ENCODE measurements at regions not wholly inside any gene's neighbourhood (a gene's known extent, or its start where the extent isn't known, plus 50 kb on each side); places are given as distances from the start of the nearest gene placed in this dataset.

DNA sequence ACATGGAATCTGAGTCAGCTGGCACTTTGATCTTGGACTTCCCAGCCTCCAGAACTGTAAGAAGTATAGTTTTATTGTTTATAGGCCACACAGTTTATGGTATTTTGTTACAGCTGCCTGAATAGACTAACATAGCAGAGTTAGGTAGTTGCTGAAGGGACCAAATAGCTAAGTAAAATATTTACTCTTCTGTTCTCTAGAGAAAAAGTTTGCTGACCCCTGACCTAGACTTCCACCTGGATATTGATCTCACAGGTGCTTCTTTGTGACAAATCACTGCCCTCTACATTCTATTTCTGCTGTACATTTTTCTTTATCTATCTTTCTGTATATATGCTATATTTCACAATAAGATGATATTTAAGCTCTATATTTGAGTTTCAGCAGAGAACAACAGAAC is 212.5 kb downstream of the CSNK2A3 start:
- TF ChIP-seq, protein P1, sequence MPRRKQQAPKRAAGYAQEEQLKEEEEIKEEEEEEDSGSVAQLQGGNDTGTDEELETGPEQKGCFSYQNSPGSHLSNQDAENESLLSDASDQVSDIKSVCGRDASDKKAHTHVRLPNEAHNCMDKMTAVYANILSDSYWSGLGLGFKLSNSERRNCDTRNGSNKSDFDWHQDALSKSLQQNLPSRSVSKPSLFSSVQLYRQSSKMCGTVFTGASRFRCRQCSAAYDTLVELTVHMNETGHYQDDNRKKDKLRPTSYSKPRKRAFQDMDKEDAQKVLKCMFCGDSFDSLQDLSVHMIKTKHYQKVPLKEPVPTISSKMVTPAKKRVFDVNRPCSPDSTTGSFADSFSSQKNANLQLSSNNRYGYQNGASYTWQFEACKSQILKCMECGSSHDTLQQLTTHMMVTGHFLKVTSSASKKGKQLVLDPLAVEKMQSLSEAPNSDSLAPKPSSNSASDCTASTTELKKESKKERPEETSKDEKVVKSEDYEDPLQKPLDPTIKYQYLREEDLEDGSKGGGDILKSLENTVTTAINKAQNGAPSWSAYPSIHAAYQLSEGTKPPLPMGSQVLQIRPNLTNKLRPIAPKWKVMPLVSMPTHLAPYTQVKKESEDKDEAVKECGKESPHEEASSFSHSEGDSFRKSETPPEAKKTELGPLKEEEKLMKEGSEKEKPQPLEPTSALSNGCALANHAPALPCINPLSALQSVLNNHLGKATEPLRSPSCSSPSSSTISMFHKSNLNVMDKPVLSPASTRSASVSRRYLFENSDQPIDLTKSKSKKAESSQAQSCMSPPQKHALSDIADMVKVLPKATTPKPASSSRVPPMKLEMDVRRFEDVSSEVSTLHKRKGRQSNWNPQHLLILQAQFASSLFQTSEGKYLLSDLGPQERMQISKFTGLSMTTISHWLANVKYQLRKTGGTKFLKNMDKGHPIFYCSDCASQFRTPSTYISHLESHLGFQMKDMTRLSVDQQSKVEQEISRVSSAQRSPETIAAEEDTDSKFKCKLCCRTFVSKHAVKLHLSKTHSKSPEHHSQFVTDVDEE (CRISPR knock-in tag; IDR thresholded peaks at IDR 0.05) = no peak
- TF ChIP-seq ZC3H10 (CRISPR knock-in tag; IDR thresholded peaks at IDR 0.05) = no peak
- no peak for ATAC-seq

DNA sequence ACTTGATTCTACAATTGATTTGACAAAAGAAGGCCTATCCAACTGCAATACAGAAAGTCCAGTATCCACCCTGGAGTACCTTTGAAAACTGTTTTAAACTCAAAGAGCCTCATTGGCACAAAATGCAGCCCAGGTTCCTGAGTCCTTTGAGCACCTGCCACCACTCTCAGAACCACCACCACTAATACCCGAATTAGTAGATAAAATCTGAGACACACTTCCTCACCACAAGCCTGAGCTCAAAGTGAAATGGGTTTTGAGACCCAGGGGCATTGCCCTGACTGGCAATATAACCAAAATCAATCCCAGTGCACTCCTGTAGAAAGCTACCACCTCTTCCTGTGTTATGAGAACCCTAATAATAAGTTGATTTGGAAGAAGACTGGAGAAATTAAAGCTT is 215.7 kb downstream of the CSNK2A3 start:
- ATAC-seq = no peak
- TF ChIP-seq ZC3H10 (CRISPR knock-in tag; IDR thresholded peaks at IDR 0.05) = no peak
- no peak for TF ChIP-seq ZNF8 (CRISPR knock-in tag; IDR thresholded peaks at IDR 0.05)

DNA sequence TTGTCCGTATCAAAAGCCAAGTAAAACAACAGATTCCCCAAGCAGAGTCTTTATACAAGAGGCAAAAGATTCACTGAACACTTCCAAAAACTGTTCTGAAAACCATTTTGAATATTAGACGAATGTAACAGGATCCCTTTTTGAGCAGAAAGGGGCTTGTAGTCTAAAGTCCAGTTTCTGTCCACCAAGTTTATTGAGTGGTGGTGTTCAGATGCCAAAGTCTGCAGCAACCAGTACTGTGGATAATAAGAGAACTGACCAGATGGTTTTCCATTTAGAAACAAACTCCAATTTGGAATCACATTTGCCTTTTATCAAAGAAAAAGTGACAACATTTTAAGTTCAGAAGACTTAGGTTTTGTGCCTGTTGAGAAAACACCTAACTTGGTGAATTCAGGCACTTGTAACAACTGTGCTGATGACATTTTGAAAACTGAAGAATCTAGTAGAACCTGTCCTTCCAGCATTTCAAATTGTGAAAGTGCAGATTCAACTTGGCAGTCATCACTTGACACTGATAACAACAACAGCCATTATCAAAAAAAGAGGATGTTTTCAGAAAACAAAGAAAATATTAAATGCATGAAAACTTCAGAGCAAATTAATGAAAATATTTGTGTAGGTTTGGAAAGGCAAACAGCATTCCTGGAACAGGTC is 217.1 kb downstream of the CSNK2A3 start:
- ATAC-seq = no peak

DNA sequence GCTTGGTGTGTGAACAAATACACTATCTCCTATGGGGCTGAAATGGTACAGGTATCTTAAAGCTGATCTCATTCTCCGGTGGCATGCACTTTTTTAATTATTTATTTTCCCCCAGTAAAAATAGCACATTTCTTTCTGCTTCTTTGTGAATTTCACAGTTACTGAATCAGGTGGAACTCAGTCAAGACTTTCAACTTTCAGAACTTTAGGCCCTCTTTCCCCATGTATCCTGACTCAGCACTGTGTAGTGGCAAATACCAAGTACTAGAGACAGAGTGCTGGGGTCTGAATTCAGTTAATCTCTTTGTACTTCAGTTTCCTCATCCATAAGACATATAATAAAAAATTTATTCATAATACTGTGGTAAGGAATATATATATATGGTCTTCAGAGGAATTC is 223.9 kb downstream of the CSNK2A3 start:
- ATAC-seq = no peak
- TF ChIP-seq ZFP3 (CRISPR knock-in tag; IDR thresholded peaks at IDR 0.05) (no peak), ZNF565 (CRISPR knock-in tag; conservative IDR thresholded peaks at IDR 0.05; ENCODE audit: low read depth) (no peak), ARNTL (CRISPR knock-in tag; IDR thresholded peaks at IDR 0.05; ENCODE audit: borderline replicate concordance, low read depth) (no peak), SNAI2 (CRISPR knock-in tag; IDR thresholded peaks at IDR 0.05) (no peak), ZFP30 (CRISPR knock-in tag; IDR thresholded peaks at IDR 0.05) (no peak), ESRRG (CRISPR knock-in tag; IDR thresholded peaks at IDR 0.05) (no peak)
- TF ChIP-seq, protein P2, sequence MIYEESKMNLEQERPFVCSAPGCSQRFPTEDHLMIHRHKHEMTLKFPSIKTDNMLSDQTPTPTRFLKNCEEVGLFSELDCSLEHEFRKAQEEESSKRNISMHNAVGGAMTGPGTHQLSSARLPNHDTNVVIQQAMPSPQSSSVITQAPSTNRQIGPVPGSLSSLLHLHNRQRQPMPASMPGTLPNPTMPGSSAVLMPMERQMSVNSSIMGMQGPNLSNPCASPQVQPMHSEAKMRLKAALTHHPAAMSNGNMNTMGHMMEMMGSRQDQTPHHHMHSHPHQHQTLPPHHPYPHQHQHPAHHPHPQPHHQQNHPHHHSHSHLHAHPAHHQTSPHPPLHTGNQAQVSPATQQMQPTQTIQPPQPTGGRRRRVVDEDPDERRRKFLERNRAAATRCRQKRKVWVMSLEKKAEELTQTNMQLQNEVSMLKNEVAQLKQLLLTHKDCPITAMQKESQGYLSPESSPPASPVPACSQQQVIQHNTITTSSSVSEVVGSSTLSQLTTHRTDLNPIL (CRISPR knock-in tag; IDR thresholded peaks at IDR 0.05; ENCODE audit: low read depth) = no peak
- TF ChIP-seq, protein P3, sequence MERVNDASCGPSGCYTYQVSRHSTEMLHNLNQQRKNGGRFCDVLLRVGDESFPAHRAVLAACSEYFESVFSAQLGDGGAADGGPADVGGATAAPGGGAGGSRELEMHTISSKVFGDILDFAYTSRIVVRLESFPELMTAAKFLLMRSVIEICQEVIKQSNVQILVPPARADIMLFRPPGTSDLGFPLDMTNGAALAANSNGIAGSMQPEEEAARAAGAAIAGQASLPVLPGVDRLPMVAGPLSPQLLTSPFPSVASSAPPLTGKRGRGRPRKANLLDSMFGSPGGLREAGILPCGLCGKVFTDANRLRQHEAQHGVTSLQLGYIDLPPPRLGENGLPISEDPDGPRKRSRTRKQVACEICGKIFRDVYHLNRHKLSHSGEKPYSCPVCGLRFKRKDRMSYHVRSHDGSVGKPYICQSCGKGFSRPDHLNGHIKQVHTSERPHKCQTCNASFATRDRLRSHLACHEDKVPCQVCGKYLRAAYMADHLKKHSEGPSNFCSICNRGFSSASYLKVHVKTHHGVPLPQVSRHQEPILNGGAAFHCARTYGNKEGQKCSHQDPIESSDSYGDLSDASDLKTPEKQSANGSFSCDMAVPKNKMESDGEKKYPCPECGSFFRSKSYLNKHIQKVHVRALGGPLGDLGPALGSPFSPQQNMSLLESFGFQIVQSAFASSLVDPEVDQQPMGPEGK (CRISPR knock-in tag; IDR thresholded peaks at IDR 0.05; ENCODE audit: borderline replicate concordance) = no peak
- TF ChIP-seq, protein P1 (CRISPR knock-in tag; IDR thresholded peaks at IDR 0.05) = no peak

More for the DNA sequence above, 217.1 kb downstream of the CSNK2A3 start:
- TF ChIP-seq TCF4 (CRISPR knock-in tag; IDR thresholded peaks at IDR 0.05; ENCODE audit: borderline replicate concordance) (no peak), GLIS3 (CRISPR knock-in tag; IDR thresholded peaks at IDR 0.05) (no peak), OSR1 (CRISPR knock-in tag; IDR thresholded peaks at IDR 0.05) (no peak), SNAI2 (CRISPR knock-in tag; IDR thresholded peaks at IDR 0.05) (no peak), ARNTL (CRISPR knock-in tag; IDR thresholded peaks at IDR 0.05; ENCODE audit: borderline replicate concordance, low read depth) (no peak), PPARA (CRISPR knock-in tag; IDR thresholded peaks at IDR 0.05; ENCODE audit: borderline replicate concordance) (no peak), RARB (CRISPR knock-in tag; IDR thresholded peaks at IDR 0.05) (no peak)
- TF ChIP-seq, protein P2 (CRISPR knock-in tag; IDR thresholded peaks at IDR 0.05; ENCODE audit: low read depth) = no peak
- TF ChIP-seq, protein P4, sequence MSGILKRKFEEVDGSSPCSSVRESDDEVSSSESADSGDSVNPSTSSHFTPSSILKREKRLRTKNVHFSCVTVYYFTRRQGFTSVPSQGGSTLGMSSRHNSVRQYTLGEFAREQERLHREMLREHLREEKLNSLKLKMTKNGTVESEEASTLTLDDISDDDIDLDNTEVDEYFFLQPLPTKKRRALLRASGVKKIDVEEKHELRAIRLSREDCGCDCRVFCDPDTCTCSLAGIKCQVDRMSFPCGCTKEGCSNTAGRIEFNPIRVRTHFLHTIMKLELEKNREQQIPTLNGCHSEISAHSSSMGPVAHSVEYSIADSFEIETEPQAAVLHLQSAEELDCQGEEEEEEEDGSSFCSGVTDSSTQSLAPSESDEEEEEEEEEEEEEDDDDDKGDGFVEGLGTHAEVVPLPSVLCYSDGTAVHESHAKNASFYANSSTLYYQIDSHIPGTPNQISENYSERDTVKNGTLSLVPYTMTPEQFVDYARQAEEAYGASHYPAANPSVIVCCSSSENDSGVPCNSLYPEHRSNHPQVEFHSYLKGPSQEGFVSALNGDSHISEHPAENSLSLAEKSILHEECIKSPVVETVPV (CRISPR knock-in tag; IDR thresholded peaks at IDR 0.05) = no peak
- TF ChIP-seq, protein P5, sequence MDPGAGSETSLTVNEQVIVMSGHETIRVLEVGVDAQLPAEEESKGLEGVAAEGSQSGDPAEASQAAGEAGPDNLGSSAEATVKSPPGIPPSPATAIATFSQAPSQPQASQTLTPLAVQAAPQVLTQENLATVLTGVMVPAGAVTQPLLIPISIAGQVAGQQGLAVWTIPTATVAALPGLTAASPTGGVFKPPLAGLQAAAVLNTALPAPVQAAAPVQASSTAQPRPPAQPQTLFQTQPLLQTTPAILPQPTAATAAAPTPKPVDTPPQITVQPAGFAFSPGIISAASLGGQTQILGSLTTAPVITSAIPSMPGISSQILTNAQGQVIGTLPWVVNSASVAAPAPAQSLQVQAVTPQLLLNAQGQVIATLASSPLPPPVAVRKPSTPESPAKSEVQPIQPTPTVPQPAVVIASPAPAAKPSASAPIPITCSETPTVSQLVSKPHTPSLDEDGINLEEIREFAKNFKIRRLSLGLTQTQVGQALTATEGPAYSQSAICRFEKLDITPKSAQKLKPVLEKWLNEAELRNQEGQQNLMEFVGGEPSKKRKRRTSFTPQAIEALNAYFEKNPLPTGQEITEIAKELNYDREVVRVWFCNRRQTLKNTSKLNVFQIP (CRISPR knock-in tag; IDR thresholded peaks at IDR 0.05; ENCODE audit: borderline replicate concordance, low read depth) = no peak
- TF ChIP-seq, protein P3 (CRISPR knock-in tag; IDR thresholded peaks at IDR 0.05; ENCODE audit: borderline replicate concordance) = no peak

Data from SK-N-SH treated with all-trans-retinoic acid at 6 μM for 48 hours (cell line).